WTC11 (cell line): ENCODE measurements at regions not wholly inside any gene's neighbourhood (a gene's known extent, or its start where the extent isn't known, plus 50 kb on each side); places are given as distances from the start of the nearest gene placed in this dataset.

Source experiments
- TP53 ChIP-seq: sonication (generic); formaldehyde crosslinking; IDR thresholded peaks from 2 replicates; pipeline ENCODE4 v1.8.1; 2023; ENCODE audit warnings: mild to moderate bottlenecking, missing genetic modification reagents
- TF ChIP-seq, protein P1 (sequence below): sonication (generic); formaldehyde crosslinking; IDR thresholded peaks from 2 replicates; pipeline ENCODE4 v1.8.0; 2022; ENCODE audit warnings: mild to moderate bottlenecking, missing genetic modification reagents
- TF ChIP-seq, protein P2 (sequence below): sonication (generic); formaldehyde crosslinking; IDR thresholded peaks from 2 replicates; pipeline ENCODE4 v1.8.1; 2023; ENCODE audit warnings: mild to moderate bottlenecking, missing genetic modification reagents, borderline replicate concordance

DNA sequence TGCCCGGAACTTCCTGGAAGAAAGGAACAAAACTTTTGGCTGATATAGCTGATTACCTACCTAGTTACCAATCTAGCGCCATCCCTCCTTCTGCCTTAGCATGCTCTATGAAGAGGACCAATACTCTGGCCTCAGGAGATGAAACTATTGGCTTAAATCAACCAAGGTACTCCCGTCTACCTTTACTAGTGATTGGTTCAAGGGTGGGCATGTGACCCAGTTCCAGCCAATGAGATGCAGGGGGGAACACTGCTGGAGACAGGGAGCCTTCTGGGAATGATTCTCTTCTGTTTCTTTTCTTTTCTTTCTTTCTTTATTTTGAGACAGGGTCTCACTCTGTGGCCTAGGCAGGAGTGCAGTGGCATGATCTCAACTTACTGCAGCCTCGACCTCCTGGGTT lies 72.6 kb upstream of the CCDC167 start:
- TF ChIP-seq, protein P1, sequence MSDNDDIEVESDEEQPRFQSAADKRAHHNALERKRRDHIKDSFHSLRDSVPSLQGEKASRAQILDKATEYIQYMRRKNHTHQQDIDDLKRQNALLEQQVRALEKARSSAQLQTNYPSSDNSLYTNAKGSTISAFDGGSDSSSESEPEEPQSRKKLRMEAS (CRISPR knock-in tag), result no peak
- no peak for TF ChIP-seq TP53
- TF ChIP-seq, protein P2, sequence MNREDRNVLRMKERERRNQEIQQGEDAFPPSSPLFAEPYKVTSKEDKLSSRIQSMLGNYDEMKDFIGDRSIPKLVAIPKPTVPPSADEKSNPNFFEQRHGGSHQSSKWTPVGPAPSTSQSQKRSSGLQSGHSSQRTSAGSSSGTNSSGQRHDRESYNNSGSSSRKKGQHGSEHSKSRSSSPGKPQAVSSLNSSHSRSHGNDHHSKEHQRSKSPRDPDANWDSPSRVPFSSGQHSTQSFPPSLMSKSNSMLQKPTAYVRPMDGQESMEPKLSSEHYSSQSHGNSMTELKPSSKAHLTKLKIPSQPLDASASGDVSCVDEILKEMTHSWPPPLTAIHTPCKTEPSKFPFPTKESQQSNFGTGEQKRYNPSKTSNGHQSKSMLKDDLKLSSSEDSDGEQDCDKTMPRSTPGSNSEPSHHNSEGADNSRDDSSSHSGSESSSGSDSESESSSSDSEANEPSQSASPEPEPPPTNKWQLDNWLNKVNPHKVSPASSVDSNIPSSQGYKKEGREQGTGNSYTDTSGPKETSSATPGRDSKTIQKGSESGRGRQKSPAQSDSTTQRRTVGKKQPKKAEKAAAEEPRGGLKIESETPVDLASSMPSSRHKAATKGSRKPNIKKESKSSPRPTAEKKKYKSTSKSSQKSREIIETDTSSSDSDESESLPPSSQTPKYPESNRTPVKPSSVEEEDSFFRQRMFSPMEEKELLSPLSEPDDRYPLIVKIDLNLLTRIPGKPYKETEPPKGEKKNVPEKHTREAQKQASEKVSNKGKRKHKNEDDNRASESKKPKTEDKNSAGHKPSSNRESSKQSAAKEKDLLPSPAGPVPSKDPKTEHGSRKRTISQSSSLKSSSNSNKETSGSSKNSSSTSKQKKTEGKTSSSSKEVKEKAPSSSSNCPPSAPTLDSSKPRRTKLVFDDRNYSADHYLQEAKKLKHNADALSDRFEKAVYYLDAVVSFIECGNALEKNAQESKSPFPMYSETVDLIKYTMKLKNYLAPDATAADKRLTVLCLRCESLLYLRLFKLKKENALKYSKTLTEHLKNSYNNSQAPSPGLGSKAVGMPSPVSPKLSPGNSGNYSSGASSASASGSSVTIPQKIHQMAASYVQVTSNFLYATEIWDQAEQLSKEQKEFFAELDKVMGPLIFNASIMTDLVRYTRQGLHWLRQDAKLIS (CRISPR knock-in tag), result no peak
